B cell (primary cell): ENCODE measurements at regions not wholly inside any gene's neighbourhood (a gene's known extent, or its start where the extent isn't known, plus 50 kb on each side); places are given as distances from the start of the nearest gene placed in this dataset.

Experiments used
- ATAC-seq: fragments of 200-7000 bp; cut with Tn5 transposase; one replicate; pipeline ENCODE4 v1.10.0; 2021; ENCODE audit warnings: low read depth, mild to moderate bottlenecking, moderate number of reproducible peaks, moderate library complexity
- CTCF ChIA-PET: fragments of 350-600 bp; sonication (Branson Sonifier 250); formaldehyde crosslinking; loops from one replicate; lab custom pipeline; 2021; ENCODE audit warnings: antibody characterized with exemption, inconsistent platforms; lab: Charles Lee
- POLR2A ChIA-PET: fragments of 350-600 bp; sonication (Branson Sonifier 250); formaldehyde crosslinking; loops from one replicate; lab custom pipeline; 2021; ENCODE audit warnings: antibody characterized with exemption; lab: Charles Lee
- DNase-seq: peaks from one replicate; pipeline ENCODE4 v3.0.0; 2013
- H2AFZ ChIP-seq: 2 replicates; pipeline ENCODE4 v1.6.1; 2012; ENCODE audit warnings: mild to moderate bottlenecking, low read depth, low read length; ENCODE audit not compliant: insufficient read depth, poor library complexity, severe bottlenecking
- H3K27ac ChIP-seq, 2 donors: 1 replicate in 1 of 2; 2 replicates in 1 of 2; pipeline ENCODE4 v1.5.1; 2012 to 2013; ENCODE audit warnings: low read length in 2 of 2, mild to moderate bottlenecking in 2 of 2, moderate library complexity in 1 of 2
- H3K27me3 ChIP-seq, 4 experiments: fragments of 200-600 bp in 1 of 4; sonication (generic) in 1 of 4; replicated peaks in 1 of 4; 1 replicate in 2 of 4; 2 replicates in 2 of 4; pipeline versions ENCODE4 v1.6.1 to v1.7.0; 2013 to 2016; ENCODE audit warnings: low read length in 3 of 4, mild to moderate bottlenecking in 2 of 4, mixed read lengths in 1 of 4, moderate library complexity in 1 of 4; ENCODE audit not compliant: insufficient read depth in 4 of 4, control insufficient read depth in 3 of 4; ENCODE audit errors: control extremely low read depth in 1 of 4
- H3K36me3 ChIP-seq, 2 experiments: replicated peaks in 1 of 2; 1 replicate in 1 of 2; 2 replicates in 1 of 2; pipeline versions ENCODE4 v1.6.1 to v1.7.1; 2013; ENCODE audit warnings: low read length in 1 of 2; ENCODE audit not compliant: insufficient read depth in 2 of 2, control insufficient read depth in 1 of 2; ENCODE audit errors: control extremely low read depth in 1 of 2, extremely low read depth in 1 of 2
- H3K4me1 ChIP-seq, 2 donors: fragments of 200-600 bp in 1 of 2; sonication (generic) in 1 of 2; 1 replicate in 1 of 2; 2 replicates in 1 of 2; pipeline versions ENCODE4 v1.5.1 to v1.6.1; 2013 to 2017; ENCODE audit warnings: low read length in 2 of 2; ENCODE audit not compliant: control insufficient read depth in 2 of 2, insufficient read depth in 2 of 2
- H3K4me2 ChIP-seq: replicated peaks from 2 replicates; pipeline ENCODE3; 2012; ENCODE audit warnings: mild to moderate bottlenecking, low read depth, low read length; ENCODE audit not compliant: poor library complexity, severe bottlenecking
- H3K4me3 ChIP-seq, 5 experiments: fragments of 200-600 bp in 1 of 5; sonication (generic) in 1 of 5; 1 replicate in 3 of 5; 2 replicates in 2 of 5; pipeline versions ENCODE4 v1.5.1 to v1.7.0; 2011 to 2016; ENCODE audit warnings: low read length in 4 of 5, mild to moderate bottlenecking in 4 of 5, low read depth in 2 of 5, control low read depth in 1 of 5, moderate library complexity in 1 of 5; ENCODE audit not compliant: insufficient read depth in 1 of 5; ENCODE audit errors: control extremely low read depth in 1 of 5, extremely low read depth in 1 of 5
- H3K79me2 ChIP-seq: fragments of 200-600 bp; sonication (generic); one replicate; pipeline ENCODE4 v1.6.0; 2016; ENCODE audit warnings: low read length; ENCODE audit not compliant: control insufficient read depth, insufficient read depth
- H3K9ac ChIP-seq: fragments of 200-600 bp; sonication (generic); 2 replicates; pipeline ENCODE4 v1.6.1; 2017; ENCODE audit warnings: mild to moderate bottlenecking, low read length, moderate library complexity
- H3K9me3 ChIP-seq, 3 donors: one replicate each; pipeline versions ENCODE4 v1.6.1 to v1.7.1; 2013; ENCODE audit warnings: low read length in 2 of 3; ENCODE audit not compliant: control insufficient read depth in 2 of 3, insufficient read depth in 1 of 3; ENCODE audit errors: control extremely low read depth in 1 of 3
- H4K20me1 ChIP-seq: 2 replicates; pipeline ENCODE4 v1.6.0; 2012; ENCODE audit warnings: mild to moderate bottlenecking, low read length; ENCODE audit not compliant: insufficient read depth, control insufficient read depth, poor library complexity, severe bottlenecking
- H3K27ac Mint-ChIP-seq: one replicate; pipeline ENCODE4 v1.8.0; 2021; ENCODE audit warnings: mixed read lengths
- H3K27me3 Mint-ChIP-seq: one replicate; pipeline ENCODE4 v1.8.0; 2021; ENCODE audit warnings: mixed read lengths
- H3K4me1 Mint-ChIP-seq: one replicate; pipeline ENCODE4 v1.8.0; 2021; ENCODE audit warnings: mixed read lengths
- H3K4me3 Mint-ChIP-seq: one replicate; pipeline ENCODE4 v1.8.0; 2021; ENCODE audit warnings: mixed read lengths
- H3K9me3 Mint-ChIP-seq: one replicate; pipeline ENCODE4 v1.8.0; 2022; ENCODE audit warnings: mixed read lengths; ENCODE audit not compliant: insufficient read depth
- CTCF ChIP-seq: fragments of 200-600 bp; IDR thresholded peaks from one replicate; pipeline ENCODE4 v1.8.0; 2022; ENCODE audit warnings: antibody characterized with exemption, mild to moderate bottlenecking
- EZH2 ChIP-seq: IDR thresholded peaks from 2 replicates; pipeline ENCODE4 v1.6.1; 2012; ENCODE audit warnings: borderline replicate concordance, low read depth, mild to moderate bottlenecking, moderate library complexity, low read length; ENCODE audit not compliant: insufficient read depth, poor library complexity, severe bottlenecking
- WGBS: methylation state at CpG from one replicate; pipeline ENCODE4 v1.1.5; 2013; ENCODE audit warnings: missing lambda C conversion rate; ENCODE audit not compliant: insufficient coverage; 5-methylcytosine and 5-hydroxymethylcytosine counted together
- intact Hi-C: fragments of 100-400 bp; cut with micrococcal nuclease; formaldehyde crosslinking; loops from one replicate; pipeline ENCODE4 v1.10.0; 2022

- Mint-ChIP-seq H3K4me1 (no peaks in the 10 kb centered on the region), H3K27ac (no peak overlapping the region), H3K27me3 (no peaks in the 10 kb centered on the region), H3K4me3 (no peak overlapping the region), H3K9me3 (peaks cover 5% of the 10 kb centered on the region)
- 82% methylated on average over 3 of the region's 4 CpGs for WGBS
- no peaks in the 10 kb centered on the region for H3K36me3 ChIP-seq
- ChIA-PET POLR2A (no interaction called here), CTCF (no interaction called here)
- H3K4me1 ChIP-seq = no peaks in the 10 kb centered on the region
- H3K27me3 ChIP-seq = no peaks in the 10 kb centered on the region
- H3K27ac ChIP-seq = no peak overlapping the region
- no peak for TF ChIP-seq CTCF
- no peak for TF ChIP-seq EZH2
- H4K20me1 ChIP-seq = no peaks in the 10 kb centered on the region
- no peak for ATAC-seq
- peaks cover 0 to 8% (median 0%) of the 10 kb centered on the region in 3 donors for H3K9me3 ChIP-seq
- no peak overlapping the region for H2AFZ ChIP-seq
- intact Hi-C loops = no loop called here
- no peaks in the 10 kb centered on the region for H3K79me2 ChIP-seq
- no peak overlapping the region for H3K4me3 ChIP-seq
- no peak overlapping the region for H3K9ac ChIP-seq
- no peak overlapping the region for H3K4me2 ChIP-seq
- no peak for DNase-seq
Observed at GRCh38 chr13:67588607-67589006, 358.5 kb upstream of the PCDH9 start.

GRCh38 chr13:67577361-67577760, 347.2 kb upstream of the PCDH9 start:
- H3K36me3 ChIP-seq = no peaks in the 10 kb centered on the region
- no peaks in the 10 kb centered on the region for H3K27me3 ChIP-seq
- no peaks in the 10 kb centered on the region for H3K9me3 ChIP-seq
- no peaks in the 10 kb centered on the region for H3K79me2 ChIP-seq
- H3K27me3 Mint-ChIP-seq = no peaks in the 10 kb centered on the region
- no peak overlapping the region for H3K4me2 ChIP-seq
- H3K4me3 Mint-ChIP-seq = no peak overlapping the region
- H3K4me1 Mint-ChIP-seq = no peaks in the 10 kb centered on the region
- H4K20me1 ChIP-seq = no peaks in the 10 kb centered on the region
- no peak overlapping the region for H3K27ac Mint-ChIP-seq
- ChIA-PET CTCF (no interaction called here), POLR2A (no interaction called here)
- no peak for ATAC-seq
- no peaks in the 10 kb centered on the region for H3K4me1 ChIP-seq
- no CpG with 5 or more reads among the region's 1 CpG for WGBS
- TF ChIP-seq EZH2 (no peak), CTCF (no peak)
- no peak overlapping the region for H2AFZ ChIP-seq
- H3K9ac ChIP-seq = no peak overlapping the region
- H3K9me3 Mint-ChIP-seq = no peaks in the 10 kb centered on the region
- no peak for DNase-seq
- H3K27ac ChIP-seq = no peak overlapping the region
- no peak overlapping the region for H3K4me3 ChIP-seq
- intact Hi-C loops = no loop called here
